HCT116 (cell line): ENCODE measurements at regions not wholly inside any gene's neighbourhood (a gene's known extent, or its start where the extent isn't known, plus 50 kb on each side); places are given as distances from the start of the nearest gene placed in this dataset.

Experiments
- EZH2 ChIP-seq: fragments of 200-600 bp; sonication (generic); IDR thresholded peaks from 2 replicates; pipeline ENCODE4 v1.6.1; 2017; ENCODE audit warnings: antibody characterized with exemption, mixed run types
- EZH2phosphoT487 ChIP-seq: fragments of 200-600 bp; IDR thresholded peaks from 2 replicates; pipeline ENCODE4 v1.6.1; 2018; ENCODE audit warnings: antibody characterized with exemption, borderline replicate concordance
- POLR2A ChIP-seq: IDR thresholded peaks from 2 replicates; pipeline ENCODE4 v1.7.0; 2011; ENCODE audit warnings: borderline replicate concordance; ENCODE audit not compliant: insufficient read depth, insufficient read length; ENCODE audit errors: extremely low read depth
- POLR2AphosphoS5 ChIP-seq: IDR thresholded peaks from 2 replicates; pipeline ENCODE4 v1.6.1; 2011; ENCODE audit warnings: mild to moderate bottlenecking, low read depth, low read length, moderate library complexity
- RAD21 ChIP-seq: IDR thresholded peaks from 2 replicates; pipeline ENCODE4 v1.6.1; 2012; ENCODE audit warnings: low read depth, mild to moderate bottlenecking
- YY1 ChIP-seq: IDR thresholded peaks from 2 replicates; pipeline ENCODE4 v1.6.1; 2011; ENCODE audit warnings: low read length, low read depth, moderate library complexity, mild to moderate bottlenecking; ENCODE audit not compliant: insufficient replicate concordance; ENCODE audit errors: extremely low read depth
- TF ChIP-seq, protein P1 (sequence below), 3 experiments: fragments of 200-600 bp in 1 of 3; sonication (generic) in 1 of 3; IDR thresholded peaks in 2 of 3; conservative IDR thresholded peaks in 1 of 3; 2 replicates each; pipeline ENCODE4 v1.5.1; 2012 to 2017; ENCODE audit warnings: low read depth in 2 of 3, low read length in 2 of 3, antibody characterized with exemption in 1 of 3, borderline replicate concordance in 1 of 3, control low read depth in 1 of 3, mild to moderate bottlenecking in 1 of 3, mixed read lengths in 1 of 3, mixed run types in 1 of 3, moderate library complexity in 1 of 3; ENCODE audit not compliant: insufficient read depth in 1 of 3

DNA sequence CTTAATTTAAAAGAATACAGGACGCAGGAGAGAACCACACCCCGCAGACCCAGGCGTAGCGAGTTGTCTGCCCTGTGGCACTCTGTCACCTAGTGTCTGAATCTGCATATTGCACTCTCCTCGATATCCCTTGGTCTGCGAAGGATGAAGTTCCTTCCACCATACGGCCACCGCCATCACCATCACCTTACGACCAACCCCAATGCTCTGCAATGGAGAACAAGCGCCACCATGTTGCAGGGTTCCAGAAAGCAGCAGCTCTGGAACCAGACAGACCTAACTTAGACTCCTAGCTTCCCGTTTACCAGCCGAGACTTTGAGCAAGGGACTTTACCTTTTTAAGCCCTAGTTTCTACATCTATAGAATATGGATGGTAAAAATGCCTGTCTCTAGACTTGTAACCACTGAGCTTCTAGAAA, 77.4 kb upstream of the DMRT1 start:
- no peak for TF ChIP-seq POLR2AphosphoS5
- no peak for TF ChIP-seq POLR2A
- TF ChIP-seq EZH2 = no peak
- no peak for TF ChIP-seq EZH2phosphoT487
- peak; percentile 85 for TF ChIP-seq YY1
- TF ChIP-seq, protein P1, sequence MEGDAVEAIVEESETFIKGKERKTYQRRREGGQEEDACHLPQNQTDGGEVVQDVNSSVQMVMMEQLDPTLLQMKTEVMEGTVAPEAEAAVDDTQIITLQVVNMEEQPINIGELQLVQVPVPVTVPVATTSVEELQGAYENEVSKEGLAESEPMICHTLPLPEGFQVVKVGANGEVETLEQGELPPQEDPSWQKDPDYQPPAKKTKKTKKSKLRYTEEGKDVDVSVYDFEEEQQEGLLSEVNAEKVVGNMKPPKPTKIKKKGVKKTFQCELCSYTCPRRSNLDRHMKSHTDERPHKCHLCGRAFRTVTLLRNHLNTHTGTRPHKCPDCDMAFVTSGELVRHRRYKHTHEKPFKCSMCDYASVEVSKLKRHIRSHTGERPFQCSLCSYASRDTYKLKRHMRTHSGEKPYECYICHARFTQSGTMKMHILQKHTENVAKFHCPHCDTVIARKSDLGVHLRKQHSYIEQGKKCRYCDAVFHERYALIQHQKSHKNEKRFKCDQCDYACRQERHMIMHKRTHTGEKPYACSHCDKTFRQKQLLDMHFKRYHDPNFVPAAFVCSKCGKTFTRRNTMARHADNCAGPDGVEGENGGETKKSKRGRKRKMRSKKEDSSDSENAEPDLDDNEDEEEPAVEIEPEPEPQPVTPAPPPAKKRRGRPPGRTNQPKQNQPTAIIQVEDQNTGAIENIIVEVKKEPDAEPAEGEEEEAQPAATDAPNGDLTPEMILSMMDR (IDR thresholded peaks at IDR 0.05 in 2 of 3, conservative IDR thresholded peaks at IDR 0.05 in 1 of 3; ENCODE audit: borderline replicate concordance in 1 of 3, insufficient read depth in 1 of 3, low read depth in 2 of 3, low read length in 2 of 3) = peak; percentile 81 to 96 (median 93)
- TF ChIP-seq RAD21 = peak; percentile 95
